ENCODE measurements at regions not wholly inside any gene's neighbourhood (a gene's known extent, or its start where the extent isn't known, plus 50 kb on each side); places are given as distances from the start of the nearest gene placed in this dataset.

- Histone ChIP-seq H3K9me3 (no peaks in the 10 kb centered on the region), H3K36me3 (ENCODE audit: low read depth) (no peaks in the 10 kb centered on the region), H3K4me1 (ENCODE audit: low read depth) (no peaks in the 10 kb centered on the region), H3K4me3 (no peak overlapping the region)
- ATAC-seq (peak; percentile 59), DNase-seq (no peak)
- intact Hi-C loops (cut with DNase I, micrococcal nuclease) = no loop called here
- TF ChIP-seq CTCF (IDR thresholded peaks at IDR 0.05) = no peak
Measured at GRCh38 chr2:12064153-12064552, 317.7 kb downstream of the LPIN1 start.

- DNase-seq (no peak), ATAC-seq (no peak)
- Histone ChIP-seq H3K36me3 (ENCODE audit: low read depth) (no peaks in the 10 kb centered on the region), H3K4me3 (no peak overlapping the region), H3K9me3 (no peaks in the 10 kb centered on the region), H3K4me1 (ENCODE audit: low read depth) (no peaks in the 10 kb centered on the region)
- no peak for TF ChIP-seq CTCF (IDR thresholded peaks at IDR 0.05)
- intact Hi-C loops (cut with DNase I, micrococcal nuclease) = no loop called here
Measured at GRCh38 chr2:12066116-12066515, 319.7 kb downstream of the LPIN1 start.

GRCh38 chr2:12066986-12067385 lies 320.6 kb downstream of the LPIN1 start:
- no peaks in the 10 kb centered on the region for H3K9me3 ChIP-seq
- ATAC-seq = no peak
- no peaks in the 10 kb centered on the region for H3K4me1 ChIP-seq (ENCODE audit: low read depth)
- no peak overlapping the region for H3K4me3 ChIP-seq
- intact Hi-C loops (cut with DNase I, micrococcal nuclease) = no loop called here
- no peak for TF ChIP-seq CTCF (IDR thresholded peaks at IDR 0.05)
- no peaks in the 10 kb centered on the region for H3K36me3 ChIP-seq (ENCODE audit: low read depth)
- DNase-seq = no peak

- intact Hi-C loops (cut with DNase I, micrococcal nuclease) = no loop called here
- Histone ChIP-seq H3K9me3 (no peaks in the 10 kb centered on the region), H3K4me3 (no peak overlapping the region), H3K4me1 (ENCODE audit: low read depth) (no peaks in the 10 kb centered on the region), H3K36me3 (ENCODE audit: low read depth) (no peaks in the 10 kb centered on the region)
- no peak for TF ChIP-seq CTCF (IDR thresholded peaks at IDR 0.05)
- no peak for DNase-seq
- no peak for ATAC-seq
Measured at GRCh38 chr2:12068796-12069538, 322.5 kb downstream of the LPIN1 start.

GRCh38 chr2:12070153-12070552 lies 323.7 kb downstream of the LPIN1 start:
- no peak for DNase-seq

More at GRCh38 chr2:12070153-12070552, 323.7 kb downstream of the LPIN1 start:
- Histone ChIP-seq H3K4me1 (ENCODE audit: low read depth) (no peaks in the 10 kb centered on the region), H3K4me3 (no peak overlapping the region), H3K36me3 (ENCODE audit: low read depth) (no peaks in the 10 kb centered on the region), H3K9me3 (no peaks in the 10 kb centered on the region)
- no peak for TF ChIP-seq CTCF (IDR thresholded peaks at IDR 0.05)
- intact Hi-C loops (cut with DNase I, micrococcal nuclease) = no loop called here
- no peak for ATAC-seq

All from mucosa of descending colon (tissue), 3 donors.